ENCODE measurements at regions not wholly inside any gene's neighbourhood (a gene's known extent, or its start where the extent isn't known, plus 50 kb on each side); places are given as distances from the start of the nearest gene placed in this dataset.

- no peak for DNase-seq
Observed at GRCh38 chr19:28971049-28971448, 241.9 kb downstream of the UQCRFS1 start.

- DNase-seq, result no peak
Observed at GRCh38 chr19:28968721-28969120, 244.2 kb downstream of the UQCRFS1 start.

GRCh38 chr19:28966737-28967399 lies 246.1 kb downstream of the UQCRFS1 start:
- no peak for DNase-seq

GRCh38 chr19:28964500-28964899 lies 248.5 kb downstream of the UQCRFS1 start:
- DNase-seq, result no peak

- DNase-seq, result no peak
Observed at GRCh38 chr19:28963486-28964250, 249.3 kb downstream of the UQCRFS1 start.

GRCh38 chr19:28961772-28962500 lies 251.0 kb downstream of the UQCRFS1 start:
- no peak for DNase-seq

- no peak for DNase-seq
Observed at GRCh38 chr19:28960986-28961705, 251.8 kb downstream of the UQCRFS1 start.

- no peak for DNase-seq
Observed at GRCh38 chr19:28960586-28960985, 252.4 kb downstream of the UQCRFS1 start.

GRCh38 chr19:28956961-28957360 lies 256.0 kb downstream of the UQCRFS1 start:
- no peak for DNase-seq

GRCh38 chr19:28956421-28956820 lies 256.5 kb downstream of the UQCRFS1 start:
- DNase-seq, result no peak

GRCh38 chr19:28949535-28949934 lies 263.4 kb downstream of the UQCRFS1 start:
- DNase-seq, result no peak

- no peak for DNase-seq
Observed at GRCh38 chr19:28949027-28949426, 263.9 kb downstream of the UQCRFS1 start.

- no peak for DNase-seq
Observed at GRCh38 chr19:28948566-28948965, 264.4 kb downstream of the UQCRFS1 start.

GRCh38 chr19:28948026-28948425 lies 264.9 kb downstream of the UQCRFS1 start:
- DNase-seq, result no peak

GRCh38 chr19:28943651-28944050 lies 269.3 kb downstream of the UQCRFS1 start:
- no peak for DNase-seq

GRCh38 chr19:28941833-28942232 lies 271.1 kb downstream of the UQCRFS1 start:
- no peak for DNase-seq

- no peak for DNase-seq
Observed at GRCh38 chr19:28940751-28941500, 272.0 kb downstream of the UQCRFS1 start.

GRCh38 chr19:28939236-28939635 lies 273.7 kb downstream of the UQCRFS1 start:
- DNase-seq, result no peak

GRCh38 chr19:28936001-28936400 lies 276.9 kb downstream of the UQCRFS1 start:
- no peak for DNase-seq

GRCh38 chr19:28934631-28935030 lies 278.3 kb downstream of the UQCRFS1 start:
- no peak for DNase-seq

- no peak for DNase-seq
Observed at GRCh38 chr19:28933039-28933438, 279.9 kb downstream of the UQCRFS1 start.

- DNase-seq, result no peak
Observed at GRCh38 chr19:28932446-28932845, 280.5 kb downstream of the UQCRFS1 start.
